ENCODE measurements at regions not wholly inside any gene's neighbourhood (a gene's known extent, or its start where the extent isn't known, plus 50 kb on each side); places are given as distances from the start of the nearest gene placed in this dataset.
"Not testable (repeated sequence)": the region's sequence is repeated elsewhere in the genome, so short reads cannot be mapped to it uniquely, and the experiment has no call there.

- peaks cover 28% of the 10 kb centered on the region for H3K4me1 ChIP-seq (ENCODE audit: low read depth)
- ATAC-seq: no peak
- no peak overlapping the region for H3K4me3 ChIP-seq
- TF ChIP-seq CTCF (IDR thresholded peaks at IDR 0.05): no peak
- H3K36me3 ChIP-seq (ENCODE audit: low read depth): no peaks in the 10 kb centered on the region
- DNase-seq: no peak
- intact Hi-C loops (cut with DNase I, micrococcal nuclease): no loop called here
- H3K9me3 ChIP-seq: no peaks in the 10 kb centered on the region
These were observed 54.9 kb upstream of the FMOD start for GRCh38 chr1:203405703-203406438.

GRCh38 chr1:203406446-203407045 is 55.6 kb upstream of the FMOD start:
- H3K36me3 ChIP-seq (ENCODE audit: low read depth): no peaks in the 10 kb centered on the region
- ATAC-seq (no peak), DNase-seq (peak in 1 of 3 donors; percentile 44)
- H3K4me1 ChIP-seq (ENCODE audit: low read depth): peaks cover 28% of the 10 kb centered on the region
- H3K4me3 ChIP-seq: no peak overlapping the region
- intact Hi-C loops (cut with DNase I, micrococcal nuclease): no loop called here
- no peak for TF ChIP-seq CTCF (IDR thresholded peaks at IDR 0.05)
- no peaks in the 10 kb centered on the region for H3K9me3 ChIP-seq

- intact Hi-C loops (cut with DNase I, micrococcal nuclease): no loop called here
- ATAC-seq: peak; percentile 81
- no peak overlapping the region for H3K4me3 ChIP-seq
- TF ChIP-seq CTCF (IDR thresholded peaks at IDR 0.05): no peak
- no peaks in the 10 kb centered on the region for H3K36me3 ChIP-seq (ENCODE audit: low read depth)
- H3K4me1 ChIP-seq (ENCODE audit: low read depth): peaks cover 28% of the 10 kb centered on the region
- peak in 1 of 3 donors; percentile 60 for DNase-seq
- H3K9me3 ChIP-seq: no peaks in the 10 kb centered on the region
These were observed 56.4 kb upstream of the FMOD start for GRCh38 chr1:203407296-203407695.

- intact Hi-C loops (cut with DNase I, micrococcal nuclease): no loop called here
- Histone ChIP-seq H3K9me3 (no peaks in the 10 kb centered on the region), H3K4me1 (ENCODE audit: low read depth) (peaks cover 28% of the 10 kb centered on the region), H3K36me3 (ENCODE audit: low read depth) (no peaks in the 10 kb centered on the region), H3K4me3 (no peak overlapping the region)
- no peak for TF ChIP-seq CTCF (IDR thresholded peaks at IDR 0.05)
- ATAC-seq: peak; percentile 92
- DNase-seq: peak; percentile 70 to 82 (median 80)
These were observed 57.9 kb upstream of the FMOD start for GRCh38 chr1:203408486-203409481.

- intact Hi-C loops (cut with DNase I, micrococcal nuclease): no loop called here
- Histone ChIP-seq H3K4me3 (no peak overlapping the region), H3K36me3 (ENCODE audit: low read depth) (no peaks in the 10 kb centered on the region), H3K9me3 (no peaks in the 10 kb centered on the region), H3K4me1 (ENCODE audit: low read depth) (peaks cover 28% of the 10 kb centered on the region)
- no peak for DNase-seq
- no peak for ATAC-seq
- TF ChIP-seq CTCF (IDR thresholded peaks at IDR 0.05): no peak
These were observed 59.4 kb upstream of the FMOD start for GRCh38 chr1:203410182-203410900.

- H3K9me3 ChIP-seq; H3K4me3 ChIP-seq; ATAC-seq; DNase-seq; H3K36me3 ChIP-seq (ENCODE audit: low read depth); intact Hi-C loops (cut with DNase I, micrococcal nuclease): not testable (repeated sequence)
- H3K4me1 ChIP-seq (ENCODE audit: low read depth): peaks cover 27% of the 10 kb centered on the region
These were observed 60.5 kb upstream of the FMOD start for GRCh38 chr1:203411431-203411830.
